GM18870 (cell line): ENCODE measurements at regions not wholly inside any gene's neighbourhood (a gene's known extent, or its start where the extent isn't known, plus 50 kb on each side); places are given as distances from the start of the nearest gene placed in this dataset.
"Not testable (repeated sequence)": the region's sequence is repeated elsewhere in the genome, so short reads cannot be mapped to it uniquely, and the experiment has no call there.

Experiments used
- ATAC-seq: cut with Tn5 transposase; IDR thresholded peaks from one replicate; pipeline ENCODE4 v1.9.1; 2021; ENCODE audit warnings: moderate library complexity; ENCODE audit not compliant: unreplicated experiment

DNA sequence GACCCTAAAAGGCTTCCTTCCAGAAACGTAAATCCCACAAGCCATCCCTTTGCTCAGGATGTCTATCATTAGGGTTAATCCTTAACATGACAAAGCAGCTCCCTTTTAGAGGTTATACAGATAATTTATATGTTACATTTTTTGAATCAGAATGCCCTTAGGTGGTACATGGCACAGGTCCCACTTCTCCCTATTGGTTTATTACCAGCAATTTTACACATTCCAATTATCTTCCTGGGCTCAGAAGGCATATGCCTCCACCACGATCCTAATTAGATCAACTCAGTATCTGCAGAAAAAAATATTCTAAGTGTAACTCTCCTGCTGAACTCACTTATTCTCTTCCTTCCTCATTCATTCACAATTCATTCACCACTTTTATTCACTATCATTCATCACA, 507.0 kb upstream of the MAP2 start:
- ATAC-seq = no peak

DNA sequence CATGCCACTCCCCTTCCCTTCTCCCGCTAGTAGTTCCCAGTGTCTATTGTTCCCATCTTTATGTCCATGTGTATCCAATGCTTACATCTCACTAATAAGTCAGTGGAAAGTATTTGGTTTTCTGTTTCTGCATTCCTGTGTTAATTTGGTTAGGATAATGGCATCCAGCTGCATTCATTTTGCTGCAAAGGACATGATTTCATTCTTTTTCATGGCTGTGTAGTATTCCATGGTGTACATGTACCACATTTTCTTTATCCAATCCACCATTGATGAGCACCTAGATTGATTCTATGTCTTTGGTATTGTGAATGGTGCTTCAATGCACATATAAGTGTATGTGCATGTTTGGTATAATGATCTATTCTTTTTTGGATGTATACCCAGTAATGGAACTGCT, 502.5 kb upstream of the MAP2 start:
- not testable (repeated sequence) for ATAC-seq

DNA sequence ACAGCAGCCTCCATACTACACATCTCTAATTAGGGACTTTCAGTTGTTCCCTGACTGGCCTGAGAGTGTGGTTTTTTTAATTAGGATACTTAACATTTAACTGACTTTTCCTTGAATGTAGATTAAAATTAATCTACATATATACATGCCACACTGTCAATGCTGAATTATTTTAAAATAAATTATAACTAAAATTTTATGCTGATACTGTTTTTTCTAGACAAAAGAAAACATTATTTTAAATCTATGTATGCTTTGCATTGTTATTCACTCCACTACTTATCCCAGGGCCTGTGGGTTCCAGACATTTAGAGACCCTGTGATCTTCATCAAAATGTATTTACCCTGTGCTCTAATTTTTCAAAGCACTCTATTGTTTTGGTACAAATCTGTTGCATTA, 496.0 kb upstream of the MAP2 start:
- no peak for ATAC-seq

GRCh38 chr2:208929139-208929864, 494.5 kb upstream of the MAP2 start:
- ATAC-seq = no peak

- ATAC-seq = no peak
Observed at GRCh38 chr2:208929894-208930427, 493.9 kb upstream of the MAP2 start.

GRCh38 chr2:208935531-208935930, 488.3 kb upstream of the MAP2 start:
- ATAC-seq = no peak

- ATAC-seq = no peak
Observed at GRCh38 chr2:208937521-208937920, 486.3 kb upstream of the MAP2 start.

DNA sequence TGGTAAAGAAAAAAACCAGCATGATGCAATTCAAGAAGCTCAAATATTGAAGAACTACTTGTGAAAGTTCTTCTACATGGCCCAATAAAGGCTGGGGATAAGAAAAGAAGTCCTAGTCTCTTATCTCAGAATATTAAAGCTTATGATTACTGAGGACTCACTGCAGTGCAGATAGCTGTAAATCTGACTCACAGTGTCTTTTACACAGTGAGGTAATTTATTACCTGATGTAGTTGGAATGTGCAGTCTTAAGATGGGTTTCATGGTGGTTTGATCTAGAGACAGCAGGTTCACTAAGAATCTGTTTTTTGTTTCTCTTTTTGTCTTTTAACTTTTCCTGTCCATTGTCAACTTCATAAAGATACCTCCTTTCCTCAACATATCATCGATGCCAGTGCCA, 484.0 kb upstream of the MAP2 start:
- no peak for ATAC-seq

- ATAC-seq = no peak
Observed at GRCh38 chr2:208945719-208946256, 478.1 kb upstream of the MAP2 start.

DNA sequence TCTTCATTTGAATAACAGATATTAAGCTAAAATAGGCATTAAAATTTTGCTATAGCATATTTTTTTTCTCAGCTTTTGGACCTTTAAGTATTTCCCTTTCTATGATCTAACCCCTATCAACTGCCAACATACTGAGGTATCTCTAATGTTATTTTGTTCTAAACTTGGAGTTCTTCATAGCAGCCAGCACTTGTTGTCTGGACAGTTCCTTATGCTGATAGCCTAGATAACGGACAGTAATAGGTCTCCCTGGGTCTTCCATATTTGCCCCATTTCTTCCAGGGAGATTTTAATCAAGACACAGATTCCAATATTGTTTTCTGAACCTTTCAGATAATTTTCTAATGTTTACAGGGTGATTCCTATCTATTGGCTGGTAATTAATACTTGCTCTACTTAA, 475.8 kb upstream of the MAP2 start:
- no peak for ATAC-seq

DNA sequence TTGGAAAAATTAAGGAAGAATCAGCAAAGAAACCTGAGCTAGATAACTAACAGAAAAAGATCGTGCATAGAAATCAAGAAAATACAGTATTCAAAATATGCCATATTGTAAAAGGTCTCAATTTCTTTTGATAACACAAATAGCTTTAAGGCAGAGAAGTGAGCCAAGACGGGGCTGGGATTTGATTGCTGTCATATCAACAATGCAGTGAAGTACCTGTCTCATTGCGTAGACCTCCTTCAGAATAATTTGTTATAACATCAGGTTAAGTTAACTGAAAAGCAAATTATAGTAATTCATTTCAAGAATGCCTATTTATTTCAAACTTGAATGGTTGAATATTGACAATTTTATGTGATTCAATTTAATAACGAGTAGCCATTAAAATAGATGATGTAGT, 453.8 kb upstream of the MAP2 start:
- ATAC-seq = no peak

- ATAC-seq = no peak
Observed at GRCh38 chr2:208977582-208977981, 446.3 kb upstream of the MAP2 start.

- no peak for ATAC-seq
Observed at GRCh38 chr2:208978946-208979345, 444.9 kb upstream of the MAP2 start.

GRCh38 chr2:208980321-208980720, 443.5 kb upstream of the MAP2 start:
- ATAC-seq = no peak

DNA sequence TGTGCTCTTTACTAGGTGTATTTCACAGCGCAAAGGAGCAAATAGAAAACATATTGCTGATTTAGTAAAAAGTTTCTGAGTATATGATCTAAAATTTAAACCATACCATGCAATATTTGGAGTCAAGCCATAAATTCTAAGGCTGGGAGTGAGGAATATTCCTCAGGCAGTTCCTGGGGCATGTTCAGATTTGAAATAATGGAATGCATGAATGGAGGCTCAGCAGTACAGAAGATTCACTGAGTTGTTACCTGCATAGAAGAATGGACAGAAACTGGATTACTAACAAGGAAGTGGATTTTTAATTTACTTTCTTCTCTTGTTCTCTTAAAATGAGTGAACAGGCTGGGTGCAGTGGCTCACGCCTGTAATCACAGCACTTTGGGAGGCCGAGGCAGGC, 441.0 kb upstream of the MAP2 start:
- no peak for ATAC-seq

- ATAC-seq = no peak
Observed at GRCh38 chr2:208983486-208983885, 440.4 kb upstream of the MAP2 start.

DNA sequence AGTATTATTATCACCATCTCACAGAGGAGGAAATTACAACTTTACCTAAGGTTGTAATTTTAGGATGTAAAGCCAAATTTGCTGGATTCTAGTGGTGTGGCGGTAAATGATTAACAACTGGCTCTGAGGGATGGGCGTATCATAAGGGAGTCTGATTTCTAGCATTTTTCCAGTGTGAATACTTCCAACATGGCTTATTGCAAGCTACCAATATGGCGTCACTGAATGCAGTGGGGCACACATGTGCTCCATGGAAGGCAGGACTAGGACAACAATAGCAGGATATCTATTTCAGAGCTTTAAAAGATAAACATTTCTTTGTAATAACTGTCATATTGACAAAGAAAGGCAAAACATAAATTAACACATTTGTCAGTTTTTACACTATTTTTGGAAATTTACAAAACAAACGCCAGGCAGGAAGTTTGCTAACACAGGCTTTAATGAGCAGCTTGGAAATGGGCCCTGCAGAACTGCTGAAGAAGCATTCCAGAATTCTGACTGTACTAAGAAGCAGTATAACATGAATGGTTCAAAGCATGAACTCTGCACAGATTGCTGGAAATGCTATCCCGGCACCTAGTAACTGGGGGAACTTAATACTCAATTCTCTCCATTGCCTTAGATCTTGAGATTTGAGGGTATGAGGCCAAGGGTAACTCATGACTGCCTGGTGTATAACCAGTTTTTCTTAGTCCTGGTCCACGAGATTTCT, 439.3 kb upstream of the MAP2 start:
- ATAC-seq = no peak

GRCh38 chr2:208985644-208986043, 438.2 kb upstream of the MAP2 start:
- ATAC-seq = no peak

GRCh38 chr2:208990716-208991115, 433.1 kb upstream of the MAP2 start:
- ATAC-seq = no peak

- ATAC-seq = no peak
Observed at GRCh38 chr2:208999911-209000310, 423.9 kb upstream of the MAP2 start.

GRCh38 chr2:209002054-209002453, 421.8 kb upstream of the MAP2 start:
- ATAC-seq = no peak

DNA sequence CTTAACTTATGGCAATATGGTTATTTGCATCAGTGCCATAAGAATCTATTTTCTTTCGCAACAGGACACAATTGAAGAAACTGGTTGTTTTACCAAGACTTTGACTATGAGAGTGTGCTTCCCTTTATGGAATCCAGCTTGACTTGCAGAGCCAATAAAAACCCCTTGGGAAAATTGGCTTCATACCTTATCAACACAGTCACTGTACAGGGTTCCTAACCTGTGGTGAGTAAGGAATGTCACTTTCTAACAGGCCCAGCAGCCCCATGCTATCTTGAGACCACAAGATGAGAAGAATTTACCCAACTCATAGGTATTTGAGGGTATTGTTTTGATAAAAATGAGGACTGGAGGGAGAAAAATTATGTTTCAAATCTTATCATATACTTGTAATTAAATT, 418.5 kb upstream of the MAP2 start:
- no peak for ATAC-seq
